GM21619 (cell line): ENCODE measurements at regions not wholly inside any gene's neighbourhood (a gene's known extent, or its start where the extent isn't known, plus 50 kb on each side); places are given as distances from the start of the nearest gene placed in this dataset.
A peak's percentile ranks its signal among the peaks of the same experiment; 100 is the strongest.
"Not testable (repeated sequence)": the region's sequence is repeated elsewhere in the genome, so short reads cannot be mapped to it uniquely, and the experiment has no call there.

Experiments
- ATAC-seq: cut with Tn5 transposase; IDR thresholded peaks from one replicate; pipeline ENCODE4 v1.9.1; 2021; ENCODE audit not compliant: unreplicated experiment

DNA sequence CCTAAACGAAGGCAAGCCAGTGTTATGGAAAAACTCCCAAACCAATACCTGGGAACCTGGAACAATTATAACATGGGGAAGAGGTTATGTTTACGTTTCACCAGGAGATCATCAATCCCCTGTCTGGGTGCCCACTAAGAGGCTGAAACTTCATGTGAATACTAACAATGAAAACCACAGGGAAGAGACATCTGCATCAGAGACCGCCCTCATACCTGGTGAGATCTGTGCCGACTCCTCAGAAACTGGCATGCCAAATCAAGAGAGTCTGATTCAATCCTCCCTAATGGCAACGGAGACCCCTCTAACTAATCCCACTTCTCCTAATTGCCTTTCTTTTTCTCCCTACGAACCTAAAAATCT is 163.2 kb downstream of the IER5 start:
- ATAC-seq, result no peak

DNA sequence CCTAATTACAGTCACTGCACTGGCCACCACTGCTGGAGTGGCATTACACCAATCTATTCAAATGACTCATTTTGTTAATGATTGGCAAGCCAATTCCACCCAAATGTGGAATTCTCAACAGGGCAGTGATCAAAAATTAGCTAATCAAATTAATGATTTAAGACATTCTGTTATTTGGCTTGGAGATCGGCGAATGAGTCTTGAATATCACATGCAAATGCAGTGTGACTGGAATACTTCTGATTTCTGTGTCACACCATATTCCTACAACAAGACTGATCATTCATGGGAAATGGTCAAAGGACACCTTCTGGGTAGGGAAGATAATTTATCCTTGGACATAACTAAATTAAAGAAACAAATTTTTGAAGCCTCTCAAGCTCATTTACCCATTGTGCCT is 165.1 kb downstream of the IER5 start:
- ATAC-seq, result not testable (repeated sequence)

DNA sequence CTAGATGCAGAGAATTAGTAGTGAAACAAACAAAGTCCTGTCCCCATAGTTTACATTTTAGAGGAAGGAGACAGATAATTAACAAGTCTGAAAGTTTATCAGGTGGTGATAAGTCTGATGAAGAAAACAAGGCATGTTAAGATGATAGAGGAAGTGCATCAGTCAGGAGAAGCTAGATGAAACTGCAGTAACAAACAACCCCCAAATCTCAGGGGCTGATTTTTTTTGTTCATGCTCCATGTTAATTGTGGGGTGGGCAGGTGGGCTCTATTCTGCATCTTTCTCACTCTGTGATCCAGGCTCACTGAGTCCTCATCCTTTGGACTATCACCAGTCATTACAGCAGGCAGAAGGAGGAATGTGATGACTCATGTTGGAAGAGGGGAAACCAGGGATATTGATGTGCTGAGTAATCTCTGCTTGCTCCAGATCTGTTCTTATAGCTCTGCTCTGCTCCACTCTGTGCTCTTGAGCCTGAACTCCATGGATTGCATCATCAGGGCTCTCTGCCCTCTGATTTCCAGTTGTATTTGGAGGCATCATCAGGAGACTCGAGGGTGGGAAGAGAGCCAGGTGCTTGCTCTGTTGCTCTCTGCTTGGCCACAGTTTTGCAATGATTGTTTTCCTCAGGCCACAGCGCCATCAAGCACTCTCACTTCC is 166.9 kb downstream of the IER5 start:
- no peak for ATAC-seq

DNA sequence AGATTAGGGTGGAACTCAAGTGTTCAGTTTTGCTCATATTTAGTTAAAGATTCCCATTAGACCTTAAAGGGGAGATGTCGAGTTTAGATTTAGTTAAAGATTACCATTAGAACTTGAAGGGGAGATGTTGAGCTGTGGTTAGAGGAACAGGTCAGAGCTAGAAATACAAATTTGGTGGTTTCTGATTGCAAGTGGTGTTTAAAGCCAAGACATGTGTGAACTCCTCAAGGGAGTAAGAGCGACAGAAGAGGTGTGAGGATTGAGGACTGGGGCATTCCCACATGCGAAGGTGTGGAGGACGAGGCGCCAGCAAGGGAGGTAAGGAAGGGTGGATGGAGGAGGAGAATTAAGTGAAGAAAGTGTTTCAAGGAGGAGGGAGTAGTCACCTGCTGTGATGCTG is 168.6 kb downstream of the IER5 start:
- ATAC-seq, result peak; percentile 95

DNA sequence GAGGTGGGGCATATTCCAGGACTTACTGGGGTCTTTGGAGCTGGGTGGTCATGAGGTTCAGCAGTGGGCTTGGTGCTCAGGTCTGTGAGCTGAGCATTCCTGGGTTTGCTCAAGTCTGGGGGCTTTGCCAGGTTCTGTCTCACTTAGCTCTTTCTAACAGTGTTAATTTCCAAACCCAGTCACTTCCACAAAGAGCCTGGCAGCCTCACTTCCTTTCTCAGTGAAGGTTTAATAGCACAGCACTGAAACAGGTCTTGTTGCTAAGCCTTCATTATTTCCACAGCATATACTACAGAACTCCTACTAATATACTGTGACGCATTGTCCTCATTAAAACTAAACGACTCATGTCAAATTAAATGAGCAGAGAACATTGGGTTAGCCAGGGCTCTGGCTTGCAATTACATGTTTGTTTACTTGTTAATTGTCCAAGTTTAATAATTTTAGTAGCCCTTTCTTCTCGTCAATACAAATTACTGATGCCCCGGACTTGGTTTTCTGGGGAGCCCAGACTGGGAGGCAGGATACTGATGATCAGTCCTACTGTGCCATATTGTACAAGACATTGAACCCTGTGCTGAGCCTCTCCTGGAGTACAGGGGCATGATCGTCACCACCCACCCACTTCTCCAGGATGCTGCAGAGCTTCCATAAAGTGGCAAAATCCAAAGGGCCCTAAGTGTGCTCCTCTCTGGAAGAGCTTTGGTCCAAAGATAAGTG is 170.7 kb downstream of the IER5 start:
- ATAC-seq, result no peak

GRCh38 chr1:181260271-181260670 is 171.8 kb downstream of the IER5 start:
- no peak for ATAC-seq

GRCh38 chr1:181260994-181261393 is 172.5 kb downstream of the IER5 start:
- no peak for ATAC-seq

- ATAC-seq, result no peak
Observed at GRCh38 chr1:181262069-181262468, 173.6 kb downstream of the IER5 start.

- no peak for ATAC-seq
Observed at GRCh38 chr1:181263444-181263843, 174.9 kb downstream of the IER5 start.

DNA sequence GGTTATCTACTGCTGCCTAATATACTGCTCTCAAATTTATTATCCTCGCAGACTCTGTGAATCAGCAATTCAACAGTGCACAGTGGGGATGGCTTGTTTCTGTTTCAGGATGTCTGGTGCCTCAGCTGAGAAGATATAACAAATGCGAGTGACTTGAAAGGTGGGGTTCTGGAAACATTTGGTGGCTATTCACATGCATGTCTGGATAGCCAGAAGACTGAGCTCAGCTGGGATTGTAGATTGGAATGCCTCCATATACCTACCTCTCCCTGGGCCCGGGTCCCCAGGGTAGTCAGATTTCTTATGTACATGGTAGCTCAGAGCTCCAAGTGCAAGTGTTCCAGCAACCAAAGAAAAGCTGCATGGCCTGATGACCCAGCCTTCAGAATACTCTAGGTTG is 176.3 kb downstream of the IER5 start:
- no peak for ATAC-seq

DNA sequence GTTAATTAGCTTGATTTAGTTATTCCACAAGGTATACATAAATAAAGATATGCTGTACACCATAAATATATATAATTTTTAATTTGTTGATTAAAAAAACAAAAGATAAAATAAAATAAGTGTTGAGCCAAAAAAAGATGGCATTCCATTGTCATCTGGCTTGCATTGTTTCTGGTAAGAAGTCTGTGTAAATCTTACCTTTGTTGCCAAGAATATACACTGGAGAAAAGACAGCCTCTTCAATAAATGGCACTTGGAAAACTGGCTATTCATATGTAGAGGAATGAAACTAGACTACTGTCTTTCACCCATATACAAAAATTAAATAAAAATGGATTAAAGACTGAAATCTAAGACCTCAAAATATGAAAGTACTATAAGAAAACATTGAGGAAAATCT is 196.5 kb downstream of the IER5 start:
- ATAC-seq, result no peak

DNA sequence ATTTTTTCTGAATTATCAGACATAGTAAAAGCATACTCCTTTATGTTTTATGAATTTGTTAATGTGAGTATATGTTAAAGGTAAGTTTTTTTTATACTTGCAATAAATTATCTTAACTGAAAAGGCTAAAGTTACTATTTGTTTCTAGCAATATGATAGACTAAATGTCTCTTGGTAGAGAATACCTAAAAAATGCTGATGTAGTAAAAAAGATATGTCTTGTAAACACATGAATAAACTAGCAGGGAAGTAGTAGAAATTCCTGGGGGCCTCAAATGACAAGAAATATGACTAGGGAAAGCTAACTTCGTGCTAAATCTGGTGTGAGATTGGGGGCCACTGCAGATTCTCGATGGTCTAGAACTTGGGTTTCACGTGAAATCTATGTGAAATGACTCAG is 188.1 kb upstream of the CACNA1E start:
- no peak for ATAC-seq

DNA sequence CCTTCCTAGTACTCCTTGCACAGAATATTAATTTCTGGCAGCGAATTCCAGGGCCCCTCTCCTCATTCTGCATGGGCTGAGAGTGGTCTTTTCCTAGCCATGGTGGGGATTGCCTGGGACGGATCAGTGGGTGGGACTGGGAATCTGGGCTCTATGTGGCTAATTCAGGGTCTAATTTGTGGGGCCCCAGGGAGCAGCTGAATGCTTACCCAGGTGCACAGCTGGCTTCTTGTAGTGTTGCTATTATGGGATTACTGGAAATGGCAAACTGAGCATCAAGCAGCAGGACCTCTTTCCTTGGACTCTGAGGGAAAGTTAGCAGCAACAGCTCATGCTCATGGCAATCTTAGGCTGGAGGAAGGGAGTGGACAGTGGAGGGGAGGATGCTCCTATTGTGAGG is 187.1 kb upstream of the CACNA1E start:
- ATAC-seq, result no peak

DNA sequence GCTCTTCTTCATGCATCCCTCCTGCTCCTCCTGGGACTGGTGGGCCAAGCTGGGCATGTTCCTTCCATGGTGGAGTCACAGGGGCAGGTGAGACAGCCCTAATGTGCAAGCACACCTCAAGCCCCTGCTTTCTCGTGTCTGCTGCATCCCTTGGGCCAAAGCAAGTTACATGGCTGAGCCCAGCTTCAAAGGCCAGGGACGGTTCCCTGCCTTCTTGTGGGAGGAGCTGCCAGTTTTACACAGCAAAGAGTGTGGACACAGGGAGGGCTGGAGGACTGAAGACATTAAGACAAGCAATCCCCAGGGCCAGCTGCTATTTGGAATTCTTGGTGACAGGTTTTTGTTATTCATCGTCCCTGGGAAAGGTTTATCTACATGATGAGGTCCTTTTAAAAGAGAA is 175.2 kb upstream of the CACNA1E start:
- ATAC-seq, result no peak

GRCh38 chr1:181310560-181310959 is 172.8 kb upstream of the CACNA1E start:
- no peak for ATAC-seq

- no peak for ATAC-seq
Observed at GRCh38 chr1:181312946-181313345, 170.4 kb upstream of the CACNA1E start.

- no peak for ATAC-seq
Observed at GRCh38 chr1:181313466-181313865, 169.9 kb upstream of the CACNA1E start.

- ATAC-seq, result no peak
Observed at GRCh38 chr1:181314010-181314409, 169.3 kb upstream of the CACNA1E start.

DNA sequence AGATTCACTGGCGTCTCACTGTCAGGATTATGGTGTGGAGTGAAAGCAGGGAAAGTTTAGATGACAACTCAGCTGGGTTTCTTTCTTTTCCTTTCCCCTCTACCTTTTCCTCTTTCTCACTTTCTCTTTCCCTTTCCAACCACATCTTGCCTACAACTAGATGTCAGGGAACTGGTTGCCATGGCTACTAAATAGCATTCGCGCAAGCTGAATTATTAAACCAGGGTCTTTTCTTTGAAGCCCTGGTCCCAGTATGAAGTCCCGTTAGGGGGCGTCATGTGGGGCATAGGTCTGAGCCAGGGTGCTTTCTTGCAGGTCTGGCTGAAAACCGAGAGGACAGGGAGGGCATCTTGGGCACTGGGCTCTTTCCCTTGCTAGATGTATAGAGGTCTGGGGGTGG is 168.4 kb upstream of the CACNA1E start:
- no peak for ATAC-seq

DNA sequence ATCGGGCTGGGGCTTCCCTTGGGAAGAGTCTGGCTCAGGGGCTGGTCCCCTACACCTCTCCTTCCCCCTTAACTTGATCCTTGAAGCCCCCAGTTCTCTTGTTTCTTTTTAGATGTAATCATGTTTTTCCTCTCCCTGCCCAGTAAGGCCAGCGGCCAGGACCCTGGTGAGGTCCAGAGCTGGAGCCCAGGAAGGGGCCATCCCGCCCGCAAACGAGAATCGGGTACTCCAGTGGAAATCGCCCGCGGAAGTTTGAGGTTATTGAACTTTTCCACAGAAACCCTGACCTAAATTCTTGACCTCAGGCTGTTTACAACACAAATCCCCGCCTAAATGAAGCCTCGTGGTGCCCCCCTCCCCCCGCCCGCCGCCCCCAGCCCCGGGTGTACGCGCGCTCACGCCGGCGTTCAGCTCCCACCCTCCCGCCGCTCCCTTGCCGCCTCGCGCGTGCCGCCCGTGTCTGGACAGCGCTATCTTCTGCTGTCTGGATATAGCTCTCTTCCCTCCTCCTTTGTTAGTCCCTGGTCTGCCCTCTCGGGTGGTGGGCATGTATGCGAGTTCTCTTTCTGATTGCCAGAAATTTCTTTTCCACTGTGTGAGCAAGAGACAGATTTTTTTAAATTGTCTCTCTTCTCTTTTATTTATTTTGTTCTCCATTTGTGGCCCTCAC is 165.9 kb upstream of the CACNA1E start:
- no peak for ATAC-seq

- no peak for ATAC-seq
Observed at GRCh38 chr1:181318022-181318857, 165.1 kb upstream of the CACNA1E start.

GRCh38 chr1:181318858-181319235 is 164.5 kb upstream of the CACNA1E start:
- no peak for ATAC-seq
